Eye (tissue), 1 donor: ENCODE measurements at regions not wholly inside any gene's neighbourhood (a gene's known extent, or its start where the extent isn't known, plus 50 kb on each side); places are given as distances from the start of the nearest gene placed in this dataset.

Experiments
- DNase-seq: peaks from one replicate; pipeline ENCODE4 v3.0.0-alpha.2; 2015

GRCh38 chr14:82390586-82390985, 856.9 kb upstream of the SEL1L start:
- DNase-seq, result no peak

DNA sequence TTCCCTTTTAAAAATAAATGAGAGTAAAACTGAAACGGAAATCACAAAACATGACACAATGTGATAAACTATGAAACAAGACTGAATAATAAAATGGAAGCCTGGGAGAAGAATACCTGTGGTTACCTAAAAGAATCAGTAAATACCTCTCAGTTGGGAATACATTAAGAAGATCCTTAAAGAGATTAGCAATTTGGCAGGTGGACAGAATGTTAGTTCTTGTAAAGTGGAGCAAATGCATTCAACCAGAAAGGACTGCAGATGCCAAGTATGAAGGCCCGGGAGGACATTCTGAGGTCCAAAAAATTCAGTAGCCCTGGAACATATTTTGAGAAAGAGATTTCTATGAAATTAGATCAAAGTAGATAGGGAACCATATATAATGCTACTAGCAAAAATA, 861.3 kb upstream of the SEL1L start:
- no peak for DNase-seq

- peak; percentile 7 for DNase-seq
These were observed 864.6 kb upstream of the SEL1L start for GRCh38 chr14:82398256-82398655.

DNA sequence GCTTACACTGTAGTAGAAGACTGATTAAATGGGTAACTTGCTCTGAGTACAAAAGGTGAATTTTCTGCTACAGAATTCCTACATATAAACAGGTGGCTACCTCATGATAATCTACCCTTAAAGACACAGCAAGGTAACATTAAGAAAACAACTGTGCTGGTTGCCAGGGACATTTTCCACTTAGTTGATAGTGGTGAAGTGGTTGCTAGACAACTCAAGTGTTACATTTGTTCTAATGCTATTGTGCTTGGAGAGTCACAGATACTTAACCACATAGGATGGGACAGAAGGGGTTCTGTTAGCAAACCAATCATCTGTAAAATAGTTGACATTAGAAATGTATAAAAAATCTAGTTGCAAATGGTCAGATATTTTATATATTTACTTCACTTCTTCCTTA, 870.3 kb upstream of the SEL1L start:
- DNase-seq, result no peak

DNA sequence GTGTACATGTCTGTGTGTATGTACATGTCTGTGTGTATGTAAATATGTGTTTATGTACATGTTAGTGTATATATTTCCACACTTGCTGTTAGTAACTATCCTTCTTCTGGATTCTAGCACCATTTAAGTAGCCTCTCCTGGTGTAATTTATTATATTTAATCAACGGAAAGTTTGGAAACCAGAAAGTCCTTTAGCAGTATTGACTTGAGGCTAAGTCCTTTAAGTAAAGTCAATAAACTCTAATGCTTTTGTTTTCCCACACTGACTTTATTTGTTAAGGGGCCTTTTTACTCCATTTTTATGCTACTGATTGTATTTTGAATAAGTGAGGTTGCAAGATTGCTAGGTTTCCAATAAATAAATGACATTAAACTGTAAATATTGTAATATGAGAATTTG, 876.4 kb upstream of the SEL1L start:
- DNase-seq, result no peak

DNA sequence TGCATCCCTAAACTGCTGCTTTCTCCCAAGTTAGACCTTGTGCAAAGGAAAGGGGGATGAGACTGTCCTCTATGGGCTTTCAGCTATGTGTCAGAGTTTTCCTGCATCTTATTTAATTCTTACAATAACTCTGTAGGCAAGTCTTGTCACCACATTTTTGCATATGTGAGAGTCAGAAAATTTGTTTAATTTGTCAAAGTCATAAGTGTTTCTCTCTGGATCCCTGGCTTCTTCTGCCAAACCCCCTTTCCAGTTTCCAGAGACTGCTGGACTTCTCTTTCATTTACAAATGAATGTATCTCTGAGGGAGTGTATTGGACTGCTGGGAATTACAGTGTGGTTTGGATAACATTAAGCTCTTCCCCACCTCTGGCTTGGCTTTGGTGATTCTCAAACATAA, 877.6 kb upstream of the SEL1L start:
- DNase-seq, result no peak

DNA sequence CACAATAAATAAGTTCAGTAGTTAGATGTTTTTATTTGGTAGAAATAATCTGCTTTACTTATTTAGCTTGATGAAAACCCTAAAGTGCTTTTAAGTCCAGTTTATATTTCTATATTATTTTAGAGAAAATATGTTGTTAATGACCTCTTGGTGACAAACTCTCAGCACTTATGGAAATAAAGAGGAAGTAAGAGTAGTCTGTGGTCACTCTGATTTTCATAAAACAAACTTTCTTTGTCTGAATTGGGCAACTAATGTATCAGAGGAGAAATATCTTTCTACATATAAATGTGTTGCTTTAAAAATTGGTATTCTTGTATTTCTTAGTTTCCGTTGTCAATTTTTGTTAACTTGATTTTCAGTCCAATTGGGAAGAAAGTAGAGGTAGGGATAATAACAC, 878.9 kb upstream of the SEL1L start:
- DNase-seq, result no peak

GRCh38 chr14:82414853-82415539, 881.3 kb upstream of the SEL1L start:
- DNase-seq, result no peak

DNA sequence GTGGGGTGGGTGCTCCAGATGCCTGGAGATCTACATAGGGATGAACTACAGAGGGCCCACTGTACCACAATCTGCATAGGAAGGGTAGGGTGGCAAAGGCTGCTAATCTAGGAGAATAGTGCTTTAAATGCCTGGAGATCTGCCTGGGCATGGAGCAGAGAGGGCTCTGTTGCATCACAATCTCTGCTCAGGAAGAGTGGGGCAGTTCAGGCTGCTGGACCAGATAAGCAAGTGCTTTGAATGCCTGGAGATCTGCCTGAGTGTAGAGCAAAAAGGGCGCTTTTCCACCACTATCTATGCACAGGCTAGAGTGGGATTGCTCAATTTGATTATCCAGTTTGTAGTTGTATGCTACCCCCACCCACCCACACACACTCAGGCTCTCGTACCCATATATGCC, 886.3 kb upstream of the SEL1L start:
- DNase-seq, result no peak

- no peak for DNase-seq
These were observed 887.2 kb upstream of the SEL1L start for GRCh38 chr14:82420871-82421270.

- peak; percentile 5 for DNase-seq
These were observed 887.6 kb upstream of the SEL1L start for GRCh38 chr14:82421286-82421685.

- no peak for DNase-seq
These were observed 888.6 kb upstream of the SEL1L start for GRCh38 chr14:82422230-82422629.

- DNase-seq, result no peak
These were observed 891.6 kb upstream of the SEL1L start for GRCh38 chr14:82425261-82425660.

DNA sequence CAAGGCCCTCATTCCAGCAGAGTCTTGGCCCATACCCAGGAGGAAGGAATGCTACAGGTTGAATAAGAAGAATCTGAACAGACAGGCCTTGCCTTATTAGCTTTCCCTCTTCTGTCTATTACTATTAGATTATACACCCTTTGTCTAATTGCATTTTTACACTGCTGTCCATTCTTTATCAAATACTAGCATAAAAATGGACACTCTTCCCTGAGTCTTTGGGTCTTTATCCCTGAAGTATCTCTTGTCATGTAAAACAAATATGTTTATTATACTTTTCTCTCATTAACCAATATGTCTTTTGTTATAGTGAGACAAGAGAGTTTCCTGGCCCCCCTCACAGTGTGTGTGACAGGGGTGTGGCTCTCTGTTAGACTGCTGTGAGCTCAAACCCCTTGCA, 897.4 kb upstream of the SEL1L start:
- DNase-seq, result no peak

DNA sequence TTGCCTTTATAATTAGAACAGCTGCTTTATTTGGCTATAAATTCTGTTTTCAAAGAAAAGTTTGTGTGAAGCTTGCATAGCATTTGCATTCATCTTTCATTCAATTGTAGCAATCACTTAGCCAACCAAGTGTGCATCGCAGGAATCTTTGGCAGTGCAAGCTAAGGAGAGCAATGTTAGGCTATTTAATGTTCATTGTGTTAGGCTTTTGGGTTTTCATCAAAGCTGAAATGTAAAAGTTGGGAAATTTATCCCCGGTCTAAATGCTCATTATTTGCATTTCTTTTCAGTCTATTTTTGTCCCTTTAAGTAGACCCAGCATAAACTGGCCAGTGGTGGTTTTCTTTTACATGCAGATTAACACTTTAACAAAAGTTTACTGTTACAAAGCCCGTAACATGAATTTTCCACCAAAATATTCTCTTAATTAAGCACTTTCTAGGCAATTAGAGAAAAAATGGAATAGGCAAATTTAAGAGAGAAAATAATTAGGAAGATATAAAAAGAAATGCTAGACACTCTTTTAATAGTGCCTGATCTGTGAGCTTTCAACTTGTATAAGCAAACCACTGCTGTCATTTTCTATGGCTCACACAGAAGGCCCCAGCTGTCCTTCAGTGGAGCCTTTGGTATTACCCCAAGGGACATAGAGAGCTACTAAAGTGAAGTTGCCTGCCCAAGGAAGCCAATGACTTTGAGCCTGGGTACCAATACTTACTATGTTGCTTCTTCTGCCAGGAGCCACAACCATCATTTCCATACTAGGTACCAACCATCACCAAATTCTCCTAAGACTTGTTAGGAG, 898.9 kb upstream of the SEL1L start:
- DNase-seq, result no peak

DNA sequence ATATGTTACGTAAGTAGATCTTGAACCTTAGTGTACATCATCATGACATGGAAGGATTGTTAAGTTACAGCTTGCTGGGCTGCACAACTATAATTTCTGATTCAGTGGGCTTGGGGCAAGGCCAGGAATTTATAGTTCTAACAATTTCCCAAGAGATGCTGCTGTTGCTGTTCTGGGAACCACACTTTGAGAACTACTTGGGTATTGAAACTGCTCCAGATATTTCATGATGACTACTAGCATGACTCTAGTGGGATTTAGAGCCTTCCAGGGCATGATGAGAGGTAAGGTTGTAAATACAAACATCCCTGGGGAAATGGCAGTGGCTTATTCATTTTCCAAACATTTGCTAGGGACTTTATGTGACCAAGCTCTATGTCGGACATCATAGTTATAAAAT, 904.8 kb upstream of the SEL1L start:
- no peak for DNase-seq

- no peak for DNase-seq
These were observed 907.6 kb upstream of the SEL1L start for GRCh38 chr14:82441270-82441669.

GRCh38 chr14:82445810-82446570, 912.3 kb upstream of the SEL1L start:
- DNase-seq, result peak; percentile 44

DNA sequence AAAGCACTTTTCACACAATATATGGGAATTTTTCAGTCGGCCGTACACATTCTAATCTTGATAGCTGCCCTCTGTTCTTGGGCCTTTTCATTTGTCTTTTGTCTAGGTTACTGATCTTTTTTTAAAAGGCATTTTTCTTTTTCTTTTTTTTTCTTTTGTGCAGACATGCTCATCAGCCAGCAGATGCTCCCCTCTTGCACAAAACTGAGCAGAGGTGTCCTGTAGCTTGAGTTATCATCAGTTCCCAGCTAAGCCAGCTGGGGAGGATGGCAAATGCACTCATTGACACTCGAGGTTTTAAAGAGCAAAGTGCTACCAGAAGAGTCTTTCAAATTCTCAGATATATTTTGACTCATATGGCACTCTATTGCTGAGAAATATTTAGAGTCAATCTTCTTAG, 913.9 kb upstream of the SEL1L start:
- DNase-seq, result peak; percentile 60

DNA sequence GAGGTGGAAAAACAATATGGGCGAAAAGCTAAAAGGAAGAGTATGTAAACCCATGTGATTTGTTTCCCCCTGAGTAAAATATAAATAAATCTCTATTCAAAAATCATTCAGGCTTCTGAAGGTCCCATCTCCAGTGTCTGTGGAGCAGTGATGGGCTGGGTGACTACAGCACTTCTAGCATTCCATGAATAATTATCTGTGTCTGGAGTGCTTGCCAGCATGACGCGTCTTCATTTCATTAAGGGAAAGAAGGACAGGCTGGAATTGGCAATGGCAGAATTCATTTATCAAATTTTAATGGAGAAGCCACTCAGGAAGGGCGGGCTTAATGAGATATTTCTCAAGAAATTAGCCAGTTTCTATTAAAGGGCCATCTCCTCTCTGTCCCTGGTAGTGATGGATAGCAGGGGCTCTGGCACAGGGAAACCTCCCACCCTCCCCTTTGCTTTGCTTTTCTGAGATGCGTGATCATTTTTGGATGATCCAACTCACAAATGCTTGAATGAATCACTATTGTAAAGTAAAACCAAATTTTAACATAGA, 916.3 kb upstream of the SEL1L start:
- DNase-seq, result peak; percentile 16

DNA sequence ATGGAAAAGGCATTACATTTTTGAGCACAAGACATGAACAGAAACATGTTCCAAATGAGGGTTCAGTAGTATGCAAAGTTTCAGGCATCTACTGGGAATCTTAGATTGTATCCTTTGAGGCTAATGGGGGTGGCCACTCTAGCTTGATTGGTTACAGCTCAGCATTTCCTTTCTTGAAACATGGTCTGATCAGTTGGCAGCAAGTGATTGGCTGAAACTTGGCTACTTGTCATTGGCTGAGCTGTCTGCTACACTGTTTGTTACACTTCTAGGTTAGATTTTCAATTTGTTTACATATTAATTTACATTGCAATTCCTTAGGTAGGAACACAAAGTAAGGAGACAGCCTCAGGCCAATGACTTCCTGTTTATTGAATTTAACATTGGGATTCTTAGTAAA, 918.0 kb upstream of the SEL1L start:
- no peak for DNase-seq

DNA sequence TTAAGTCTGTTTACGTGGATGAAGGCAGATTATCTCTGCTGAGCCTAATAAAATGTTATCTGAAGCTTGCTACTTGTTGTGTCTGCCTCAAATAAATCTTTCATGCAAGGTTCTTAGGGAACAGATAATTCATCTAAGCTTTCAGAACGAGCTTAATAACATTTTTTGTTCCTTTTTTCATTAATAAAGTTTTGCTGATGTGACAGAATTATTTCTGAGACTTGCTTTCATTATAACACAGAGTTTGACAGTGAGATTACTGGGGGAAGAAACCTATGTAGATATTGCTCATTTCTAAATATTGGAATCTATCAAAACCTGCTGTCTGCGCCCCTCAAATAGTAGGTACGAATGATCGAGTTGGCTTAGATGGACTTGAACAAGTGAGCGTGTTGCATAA, 948.7 kb upstream of the SEL1L start:
- DNase-seq, result no peak

DNA sequence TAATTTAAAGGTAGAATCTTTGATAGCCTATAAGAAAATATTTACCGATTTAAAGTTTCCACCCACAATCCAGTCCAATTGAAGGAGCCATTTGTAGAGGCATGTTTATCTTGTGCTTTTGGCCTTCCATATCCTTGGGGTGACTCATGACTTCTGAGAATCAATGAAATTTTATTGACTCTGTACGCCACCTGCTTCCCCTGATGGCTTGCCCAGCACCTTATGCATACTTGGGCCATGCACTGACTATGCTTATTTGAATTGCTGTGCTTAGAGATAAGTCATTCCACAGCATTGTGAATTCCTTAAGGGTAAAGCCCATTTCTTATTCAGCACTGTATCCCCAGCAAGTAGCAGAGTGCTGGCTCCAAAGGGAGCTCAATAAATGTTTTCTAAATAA, 954.8 kb upstream of the SEL1L start:
- no peak for DNase-seq

DNA sequence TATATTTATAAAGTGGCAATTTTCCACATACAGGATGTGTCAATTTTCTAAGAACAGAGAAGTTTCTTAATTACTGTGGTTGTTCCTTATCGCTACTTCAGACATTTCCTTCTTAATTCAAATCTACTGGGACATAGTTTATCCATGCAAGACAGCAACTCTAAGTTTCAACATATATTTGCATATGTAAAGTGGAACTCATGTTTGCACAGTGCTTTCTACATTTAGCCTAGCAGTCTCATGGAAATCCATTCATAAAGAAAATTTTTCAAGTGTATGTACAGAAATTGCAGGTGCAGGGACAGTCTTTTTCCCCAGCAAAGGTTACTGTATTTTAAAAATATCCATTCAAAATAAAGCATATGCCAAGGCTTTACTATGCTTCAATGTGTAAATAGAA, 956.7 kb upstream of the SEL1L start:
- DNase-seq, result no peak
